GM18498 (cell line): ENCODE measurements at regions not wholly inside any gene's neighbourhood (a gene's known extent, or its start where the extent isn't known, plus 50 kb on each side); places are given as distances from the start of the nearest gene placed in this dataset.

ENCODE experiments used
- ATAC-seq: cut with Tn5 transposase; IDR thresholded peaks from one replicate; pipeline ENCODE4 v1.9.1; 2021; ENCODE audit warnings: mild to moderate bottlenecking, moderate library complexity; ENCODE audit not compliant: unreplicated experiment

GRCh38 chr1:95370691-95371562 is 136.9 kb downstream of the RWDD3 start:
- no peak for ATAC-seq

- no peak for ATAC-seq
Observed at GRCh38 chr1:95371666-95372282, 137.8 kb downstream of the RWDD3 start.

DNA sequence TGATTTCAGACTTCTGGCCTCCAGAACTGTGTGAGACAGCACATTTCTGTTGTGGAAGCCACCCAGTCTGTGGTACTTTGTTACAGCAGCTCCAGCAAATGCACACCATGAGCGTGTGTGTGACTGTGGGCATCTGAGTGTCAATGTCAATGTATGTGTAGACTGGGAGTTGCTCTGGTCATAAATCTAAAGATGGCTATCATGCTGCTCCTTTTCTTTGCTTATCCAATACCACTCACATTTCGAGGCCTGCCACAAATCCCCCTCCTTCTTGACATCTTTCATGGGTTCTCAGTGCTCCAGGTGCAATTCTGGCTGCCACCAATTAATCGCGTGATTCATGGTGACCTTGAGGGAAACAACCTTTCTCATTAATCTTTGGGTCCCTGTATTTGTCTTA is 141.2 kb downstream of the RWDD3 start:
- no peak for ATAC-seq

DNA sequence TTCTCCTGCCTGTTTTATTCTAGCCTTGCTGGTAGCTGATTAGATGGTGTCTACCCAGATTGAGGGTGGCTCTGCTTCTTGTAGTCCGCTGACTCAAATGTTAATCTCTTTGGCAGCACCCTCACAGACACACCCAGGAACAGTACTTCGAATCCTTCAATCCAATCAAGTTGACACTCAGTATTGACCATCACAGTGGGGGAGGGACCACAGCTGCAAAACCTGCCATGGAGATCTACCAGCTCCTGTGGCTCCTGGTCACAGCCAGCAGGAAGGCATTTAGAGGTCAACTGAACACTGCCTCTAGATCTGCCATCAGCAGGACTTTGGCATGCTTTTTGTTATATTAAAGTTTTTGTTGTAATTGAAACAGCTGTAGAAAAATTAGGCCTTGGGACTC is 146.9 kb downstream of the RWDD3 start:
- no peak for ATAC-seq

DNA sequence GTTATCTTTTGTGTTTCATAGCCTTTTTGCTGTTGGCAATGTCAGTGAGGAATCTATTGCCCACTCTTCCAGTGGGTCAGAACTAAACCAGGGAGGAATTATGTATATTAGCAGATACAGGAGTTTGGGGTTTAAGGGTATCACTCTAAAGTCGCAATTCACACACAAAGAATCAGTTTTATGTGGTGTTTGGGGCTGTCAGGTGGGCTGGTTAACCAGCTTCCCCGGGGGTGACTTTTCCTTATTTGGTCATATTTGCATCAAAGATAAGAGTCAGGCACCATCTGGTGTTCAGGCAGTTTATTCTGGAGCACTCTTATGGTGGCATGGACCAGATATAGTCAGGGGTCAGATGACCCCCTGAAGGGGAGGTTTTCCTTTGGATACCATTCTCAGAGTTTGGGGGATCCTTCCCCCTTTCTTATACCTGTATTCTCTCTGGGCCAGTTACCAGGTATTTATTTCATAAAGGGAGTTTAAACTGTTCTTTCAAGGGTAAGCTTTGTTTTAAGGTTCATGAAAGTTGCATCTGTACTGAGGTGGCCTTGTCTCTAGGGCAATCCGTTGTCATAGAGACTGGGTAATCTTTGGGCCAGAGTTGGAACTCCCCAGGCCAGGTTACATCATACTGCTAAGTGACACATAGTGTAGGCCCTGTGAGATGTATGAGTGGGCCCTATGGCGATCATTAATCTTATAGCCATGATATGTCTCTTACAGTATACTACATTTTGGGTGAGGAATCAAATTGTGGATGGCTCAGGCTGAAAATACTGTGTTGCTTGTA is 148.2 kb downstream of the RWDD3 start:
- no peak for ATAC-seq

DNA sequence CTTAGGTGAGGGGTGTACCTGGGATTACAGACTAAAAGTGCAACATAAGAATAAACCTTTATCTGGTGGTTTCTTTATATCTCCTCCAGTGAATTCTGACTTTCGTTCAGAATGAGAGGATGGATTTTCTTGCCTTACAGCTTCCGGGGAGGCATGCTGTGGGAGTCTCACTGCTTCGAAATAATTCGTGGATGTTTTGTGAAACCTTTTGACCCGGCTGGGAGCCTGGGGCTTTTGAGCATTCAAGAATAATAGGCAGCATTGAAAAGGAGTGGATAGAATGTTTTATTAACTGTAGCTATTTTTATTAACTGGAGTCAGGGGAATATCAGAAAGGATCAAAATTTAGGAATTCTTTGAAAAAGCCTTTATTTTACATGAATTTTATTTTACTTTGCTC is 149.1 kb downstream of the RWDD3 start:
- ATAC-seq, result no peak

GRCh38 chr1:95384567-95384966 is 150.6 kb downstream of the RWDD3 start:
- no peak for ATAC-seq

DNA sequence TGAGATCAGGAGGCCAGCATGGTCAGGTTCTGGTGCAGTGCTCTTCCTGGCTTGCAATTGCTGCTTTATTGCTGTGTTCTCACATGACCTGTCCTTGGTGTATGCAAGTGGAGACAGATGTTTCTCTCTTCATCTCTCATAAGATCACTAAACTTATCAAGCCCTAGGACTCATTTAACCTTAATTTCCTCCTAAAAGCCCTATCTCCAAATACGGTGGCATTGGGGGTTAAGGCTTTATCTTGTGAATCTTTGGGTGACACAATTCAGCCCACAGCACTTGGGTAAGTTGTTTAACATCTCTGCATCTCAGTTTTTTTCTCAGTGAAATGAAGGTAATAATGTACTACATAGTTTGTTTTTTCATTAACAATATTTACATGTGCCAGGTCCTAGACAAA is 152.4 kb downstream of the RWDD3 start:
- no peak for ATAC-seq

- no peak for ATAC-seq
Observed at GRCh38 chr1:95386915-95387314, 152.9 kb downstream of the RWDD3 start.

- ATAC-seq, result no peak
Observed at GRCh38 chr1:95388031-95388430, 154.0 kb downstream of the RWDD3 start.

DNA sequence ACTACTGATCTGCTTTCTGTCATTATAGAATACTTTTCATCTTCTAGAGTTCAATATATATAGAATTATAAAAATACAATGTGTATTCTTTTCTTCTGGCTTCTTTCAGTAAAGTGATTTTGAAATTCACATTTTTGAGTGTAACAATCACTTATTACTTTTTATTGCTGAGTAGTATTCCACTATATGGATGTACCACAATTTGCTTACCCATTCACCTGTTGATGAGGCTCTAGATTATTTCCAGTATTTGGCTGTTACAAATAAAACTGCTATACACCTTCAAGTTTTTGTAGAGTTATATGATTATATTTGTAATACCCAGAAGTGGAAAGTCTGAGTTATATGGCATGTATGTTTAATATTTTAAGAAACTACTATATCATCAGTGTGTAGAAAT is 159.4 kb downstream of the RWDD3 start:
- ATAC-seq, result no peak

DNA sequence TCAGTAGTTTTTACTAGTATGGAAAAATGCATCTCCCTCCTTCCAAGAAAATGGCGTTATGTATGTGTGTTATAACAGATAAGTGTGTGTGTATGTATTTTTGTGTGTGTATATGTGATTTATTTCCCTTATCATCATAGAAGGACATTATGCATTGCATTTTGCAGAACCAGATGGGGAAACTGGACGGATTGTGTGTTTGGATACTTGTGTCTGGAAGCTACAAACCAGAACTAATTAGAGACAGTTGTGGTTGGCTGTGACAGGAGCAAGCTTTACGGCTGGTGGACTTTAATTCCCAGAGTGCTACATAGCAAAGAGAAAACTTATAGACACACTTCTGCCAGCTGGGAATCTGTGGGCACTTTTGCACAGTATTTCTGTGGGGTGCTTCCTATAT is 162.5 kb downstream of the RWDD3 start:
- no peak for ATAC-seq

- ATAC-seq, result no peak
Observed at GRCh38 chr1:95402780-95403179, 168.8 kb downstream of the RWDD3 start.

DNA sequence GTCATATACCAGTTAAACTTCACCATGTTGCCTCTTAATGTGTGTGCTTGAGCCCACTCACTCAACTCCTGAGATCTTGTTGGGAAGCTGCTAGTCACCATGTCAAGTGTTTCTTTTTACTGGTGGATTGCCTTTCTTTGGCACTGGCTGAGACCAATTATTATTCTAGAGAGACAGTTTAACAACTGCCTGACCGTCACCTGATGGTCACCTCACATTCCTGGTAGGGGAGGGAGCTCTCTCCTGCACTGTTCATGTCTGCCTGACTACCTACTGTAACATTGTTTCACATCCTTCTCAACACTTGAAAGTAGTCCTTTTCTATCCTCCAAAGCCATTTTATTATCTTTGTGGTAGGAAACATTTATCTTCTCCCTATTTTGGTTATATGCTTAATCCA is 172.3 kb downstream of the RWDD3 start:
- ATAC-seq, result no peak

GRCh38 chr1:95407131-95407885 is 173.3 kb downstream of the RWDD3 start:
- ATAC-seq, result no peak

DNA sequence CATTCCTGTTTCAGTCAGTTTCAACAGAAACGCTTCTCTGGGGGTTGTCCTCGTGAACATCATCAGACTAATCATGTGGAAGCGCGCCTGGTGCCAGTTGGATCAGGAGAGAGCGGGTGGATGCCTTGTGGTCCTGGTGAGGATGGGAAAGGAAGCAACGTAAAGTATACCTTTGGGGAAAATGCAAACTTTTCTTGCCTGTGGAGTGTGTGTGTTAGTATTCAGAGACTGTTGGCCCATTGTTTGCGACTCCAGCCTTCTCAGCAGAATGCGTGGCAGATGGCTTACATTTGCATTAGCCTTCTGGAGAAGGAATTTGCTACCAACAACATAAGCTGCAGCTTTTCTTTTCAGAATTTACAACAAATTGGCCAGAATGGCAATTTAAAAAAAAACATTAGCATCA is 173.9 kb downstream of the RWDD3 start:
- no peak for ATAC-seq

DNA sequence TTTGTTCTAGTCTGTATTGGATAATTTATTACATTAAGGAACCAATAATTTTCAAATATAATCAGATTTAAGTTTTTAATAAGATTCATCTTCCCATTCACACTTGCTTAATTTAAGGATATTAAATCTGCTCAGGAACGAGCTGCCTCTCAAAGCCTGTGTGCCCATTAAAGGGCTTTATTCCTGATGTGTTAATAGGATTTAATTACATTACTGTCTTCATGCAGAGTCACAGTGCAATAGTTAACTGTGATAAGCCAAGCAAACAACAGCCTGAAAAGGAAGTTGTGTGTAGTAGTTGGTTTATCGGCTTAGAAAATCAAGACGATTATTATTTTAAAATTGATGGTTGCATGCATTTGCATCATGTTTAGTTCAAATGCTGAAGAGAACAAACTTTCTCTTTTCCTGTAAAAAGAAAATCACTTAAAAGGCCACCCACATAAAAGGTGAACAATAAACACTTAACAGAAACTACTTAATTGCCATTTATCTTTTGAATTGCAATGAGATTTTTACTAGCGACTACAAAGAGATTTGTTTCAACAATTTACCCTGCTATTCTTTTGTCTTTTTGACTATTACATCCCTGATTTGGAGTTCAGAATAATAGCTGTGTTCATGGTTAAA is 174.6 kb downstream of the RWDD3 start:
- no peak for ATAC-seq

GRCh38 chr1:95409276-95409675 is 175.3 kb downstream of the RWDD3 start:
- ATAC-seq, result no peak

- ATAC-seq, result no peak
Observed at GRCh38 chr1:95409901-95410300, 175.9 kb downstream of the RWDD3 start.

DNA sequence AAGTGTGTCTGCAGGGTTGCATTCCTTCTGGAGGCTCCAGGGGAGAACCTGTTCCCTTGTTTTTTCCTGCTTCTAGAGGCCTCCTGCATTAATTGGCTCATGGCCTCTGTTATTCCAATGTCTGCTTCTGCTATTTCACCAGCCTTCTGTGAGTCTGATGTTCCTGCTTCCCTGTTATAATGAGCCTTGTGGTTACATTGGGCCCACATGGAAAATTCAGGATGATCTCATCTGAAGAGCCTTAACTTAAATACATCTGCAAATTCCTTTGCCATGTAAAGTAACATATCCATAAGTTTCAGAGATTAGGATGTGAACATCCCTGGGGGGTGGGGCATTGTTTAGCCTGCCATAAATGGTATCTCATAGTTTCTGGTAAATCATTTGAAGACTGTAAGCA is 181.1 kb downstream of the RWDD3 start:
- ATAC-seq, result no peak

GRCh38 chr1:95426772-95427171 is 192.8 kb downstream of the RWDD3 start:
- no peak for ATAC-seq
